Colonic mucosa (tissue), 4 donors: ENCODE measurements at regions not wholly inside any gene's neighbourhood (a gene's known extent, or its start where the extent isn't known, plus 50 kb on each side); places are given as distances from the start of the nearest gene placed in this dataset.
"Not testable (repeated sequence)": the region's sequence is repeated elsewhere in the genome, so short reads cannot be mapped to it uniquely, and the experiment has no call there.

Source experiments
- DNase-seq: peaks from one replicate; pipeline ENCODE4 v3.0.0-alpha.2; 2020
- H3K27ac ChIP-seq: fragments of 200-600 bp; one replicate; pipeline ENCODE4 v1.8.0; 2021
- H3K27me3 ChIP-seq: fragments of 200-600 bp; one replicate; pipeline ENCODE4 v1.8.0; 2021
- H3K36me3 ChIP-seq: fragments of 200-600 bp; one replicate; pipeline ENCODE4 v1.8.0; 2021
- H3K4me1 ChIP-seq: fragments of 200-600 bp; one replicate; pipeline ENCODE4 v1.8.0; 2021; ENCODE audit warnings: mild to moderate bottlenecking
- H3K4me3 ChIP-seq: fragments of 200-600 bp; one replicate; pipeline ENCODE4 v1.8.0; 2021
- H3K9ac ChIP-seq, 2 donors: one replicate each; pipeline ENCODE4 v1.7.0; 2013; ENCODE audit warnings: control low read depth in 2 of 2, low read depth in 2 of 2, low read length in 2 of 2
- H3K9me3 ChIP-seq: fragments of 200-600 bp; one replicate; pipeline ENCODE4 v1.8.0; 2021
- intact Hi-C: fragments of 100-400 bp; cut with DNase I; formaldehyde crosslinking; loops from one replicate; pipeline ENCODE4 v1.14.1; 2022
- TF ChIP-seq, protein P1 (sequence below): fragments of 200-600 bp; IDR thresholded peaks from one replicate; pipeline ENCODE4 v1.8.0; 2022; ENCODE audit warnings: antibody characterized with exemption, mild to moderate bottlenecking
- donor health status: healthy.
- donor health status: DM: no; HTN: no; CAD: no.
- donor health status: DM: no; HTN: no; CAD: no.

GRCh38 chr2:125006676-125007075, 981.6 kb downstream of the CNTNAP5 start:
- TF ChIP-seq, protein P1, sequence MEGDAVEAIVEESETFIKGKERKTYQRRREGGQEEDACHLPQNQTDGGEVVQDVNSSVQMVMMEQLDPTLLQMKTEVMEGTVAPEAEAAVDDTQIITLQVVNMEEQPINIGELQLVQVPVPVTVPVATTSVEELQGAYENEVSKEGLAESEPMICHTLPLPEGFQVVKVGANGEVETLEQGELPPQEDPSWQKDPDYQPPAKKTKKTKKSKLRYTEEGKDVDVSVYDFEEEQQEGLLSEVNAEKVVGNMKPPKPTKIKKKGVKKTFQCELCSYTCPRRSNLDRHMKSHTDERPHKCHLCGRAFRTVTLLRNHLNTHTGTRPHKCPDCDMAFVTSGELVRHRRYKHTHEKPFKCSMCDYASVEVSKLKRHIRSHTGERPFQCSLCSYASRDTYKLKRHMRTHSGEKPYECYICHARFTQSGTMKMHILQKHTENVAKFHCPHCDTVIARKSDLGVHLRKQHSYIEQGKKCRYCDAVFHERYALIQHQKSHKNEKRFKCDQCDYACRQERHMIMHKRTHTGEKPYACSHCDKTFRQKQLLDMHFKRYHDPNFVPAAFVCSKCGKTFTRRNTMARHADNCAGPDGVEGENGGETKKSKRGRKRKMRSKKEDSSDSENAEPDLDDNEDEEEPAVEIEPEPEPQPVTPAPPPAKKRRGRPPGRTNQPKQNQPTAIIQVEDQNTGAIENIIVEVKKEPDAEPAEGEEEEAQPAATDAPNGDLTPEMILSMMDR, result no peak
- no peaks in the 10 kb centered on the region for H3K4me1 ChIP-seq
- no peaks in the 10 kb centered on the region for H3K9me3 ChIP-seq
- DNase-seq, result no peak
- no peak overlapping the region for H3K9ac ChIP-seq
- H3K36me3 ChIP-seq, result no peaks in the 10 kb centered on the region
- no peaks in the 10 kb centered on the region for H3K27me3 ChIP-seq
- H3K27ac ChIP-seq, result no peak overlapping the region
- intact Hi-C loops, result no loop called here
- no peak overlapping the region for H3K4me3 ChIP-seq

GRCh38 chr2:125028721-125029120, 1003.6 kb downstream of the CNTNAP5 start:
- H3K9ac ChIP-seq, H3K27ac ChIP-seq, intact Hi-C loops, H3K4me3 ChIP-seq, H3K36me3 ChIP-seq, H3K9me3 ChIP-seq, H3K27me3 ChIP-seq, DNase-seq, H3K4me1 ChIP-seq: not testable (repeated sequence)

- no peak overlapping the region for H3K9ac ChIP-seq
- no peak overlapping the region for H3K4me3 ChIP-seq
- no peak for DNase-seq
- no peak overlapping the region for H3K27ac ChIP-seq
- TF ChIP-seq, protein P1, result no peak
- intact Hi-C loops, result no loop called here
- no peaks in the 10 kb centered on the region for H3K9me3 ChIP-seq
- H3K4me1 ChIP-seq, result no peaks in the 10 kb centered on the region
- no peaks in the 10 kb centered on the region for H3K36me3 ChIP-seq
- H3K27me3 ChIP-seq, result no peaks in the 10 kb centered on the region
Measured at GRCh38 chr2:125033871-125034270, 1008.8 kb downstream of the CNTNAP5 start.

GRCh38 chr2:125037135-125037653, 1012.1 kb downstream of the CNTNAP5 start:
- no peaks in the 10 kb centered on the region for H3K9me3 ChIP-seq
- no peaks in the 10 kb centered on the region for H3K36me3 ChIP-seq
- TF ChIP-seq, protein P1, result no peak
- DNase-seq, result no peak
- H3K4me1 ChIP-seq, result no peaks in the 10 kb centered on the region
- H3K4me3 ChIP-seq, result no peak overlapping the region
- no peaks in the 10 kb centered on the region for H3K27me3 ChIP-seq
- no peak overlapping the region for H3K27ac ChIP-seq
- H3K9ac ChIP-seq, result no peak overlapping the region
- intact Hi-C loops, result no loop called here

DNA sequence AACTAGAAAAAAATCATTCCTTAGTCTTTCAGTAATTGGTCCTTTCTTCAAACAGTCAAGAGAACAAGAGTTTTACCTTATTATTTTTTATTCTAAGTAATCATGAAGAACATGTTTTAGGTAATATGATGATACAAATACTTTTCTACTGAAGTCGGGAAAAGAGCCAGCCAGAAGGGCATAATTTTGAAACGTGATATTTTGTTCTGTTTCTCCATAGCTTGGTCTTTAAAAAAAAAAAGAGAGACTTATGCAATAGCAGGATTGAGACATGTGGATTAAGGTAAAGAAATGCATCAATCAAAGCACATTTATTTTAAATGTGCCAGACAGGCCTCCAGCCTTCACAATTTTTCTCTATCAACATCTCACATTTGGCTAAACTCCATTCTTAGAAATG, 1016.8 kb downstream of the CNTNAP5 start:
- no peaks in the 10 kb centered on the region for H3K36me3 ChIP-seq
- no peak for DNase-seq
- H3K27me3 ChIP-seq, result no peaks in the 10 kb centered on the region
- no peak overlapping the region for H3K27ac ChIP-seq
- no peak overlapping the region for H3K4me3 ChIP-seq
- H3K4me1 ChIP-seq, result no peaks in the 10 kb centered on the region
- H3K9ac ChIP-seq, result no peak overlapping the region
- TF ChIP-seq, protein P1, result no peak
- intact Hi-C loops, result no loop called here
- no peaks in the 10 kb centered on the region for H3K9me3 ChIP-seq

GRCh38 chr2:125042727-125043126, 1017.6 kb downstream of the CNTNAP5 start:
- H3K9me3 ChIP-seq, result no peaks in the 10 kb centered on the region
- TF ChIP-seq, protein P1, result no peak
- no peak overlapping the region for H3K4me3 ChIP-seq
- no peak overlapping the region for H3K9ac ChIP-seq
- no peaks in the 10 kb centered on the region for H3K4me1 ChIP-seq
- H3K27ac ChIP-seq, result no peak overlapping the region
- no peaks in the 10 kb centered on the region for H3K27me3 ChIP-seq
- intact Hi-C loops, result no loop called here
- H3K36me3 ChIP-seq, result no peaks in the 10 kb centered on the region
- DNase-seq, result no peak
